SK-N-SH (cell line): ENCODE measurements at regions not wholly inside any gene's neighbourhood (a gene's known extent, or its start where the extent isn't known, plus 50 kb on each side); places are given as distances from the start of the nearest gene placed in this dataset.

Experiments
- CTCF ChIA-PET: fragments of 300-600, 350-600 bp; formaldehyde crosslinking; extraction: SDS; loops from one replicate; lab custom pipeline; 2021; lab: Yijun Ruan, JAX
- POLR2A ChIA-PET: fragments of 350-600 bp; sonication (Branson Sonifier 250); formaldehyde crosslinking; extraction: SDS; loops from one replicate; lab custom pipeline; 2020; ENCODE audit warnings: antibody characterized with exemption, inconsistent platforms; lab: Yijun Ruan, JAX
- DNase-seq: peaks from one replicate; pipeline ENCODE4 v3.0.0; 2012
- H2AFZ ChIP-seq: fragments of 200-600 bp; sonication (generic); 2 replicates; pipeline ENCODE4 v1.8.1; 2016; ENCODE audit warnings: antibody characterized with exemption, mild to moderate bottlenecking, low read depth
- H3F3A ChIP-seq: fragments of 200-600 bp; sonication (generic); replicated peaks from 2 replicates; pipeline ENCODE3; 2016; ENCODE audit warnings: antibody characterized with exemption, mild to moderate bottlenecking; ENCODE audit not compliant: insufficient read depth
- H3K27ac ChIP-seq, 2 experiments: fragments of 200-500 bp in 1 of 2; fragments of 200-600 bp in 1 of 2; sonication (Bioruptor generic) in 1 of 2; sonication (generic), shearing (Covaris generic) in 1 of 2; 2 replicates each; pipeline versions ENCODE4 v1.5.1 to v1.6.1; 2014 to 2016; ENCODE audit warnings: low read depth in 2 of 2, inconsistent platforms in 1 of 2, low read length in 1 of 2, mild to moderate bottlenecking in 1 of 2, mixed read lengths in 1 of 2
- H3K27me3 ChIP-seq: fragments of 200-600 bp; sonication (generic), shearing (Covaris generic); 2 replicates; pipeline ENCODE4 v1.6.1; 2016; ENCODE audit warnings: mixed run types; ENCODE audit not compliant: insufficient read depth
- H3K36me3 ChIP-seq, 2 experiments: fragments of 200-500 bp in 1 of 2; fragments of 200-600 bp in 1 of 2; sonication (Bioruptor generic) in 1 of 2; sonication (generic) in 1 of 2; replicated peaks in 1 of 2; 2 replicates each; pipeline versions ENCODE3 to v1.5.1; 2014 to 2016; ENCODE audit warnings: low read length in 1 of 2, mild to moderate bottlenecking in 1 of 2; ENCODE audit not compliant: insufficient read depth in 2 of 2, control insufficient read depth in 1 of 2
- H3K4me1 ChIP-seq, 2 experiments: fragments of 200-500 bp in 1 of 2; fragments of 200-600 bp in 1 of 2; sonication (Bioruptor generic) in 1 of 2; sonication (generic), shearing (Covaris generic) in 1 of 2; 2 replicates each; pipeline versions ENCODE4 v1.5.1 to v1.6.1; 2014 to 2016; ENCODE audit warnings: low read depth in 1 of 2, low read length in 1 of 2, mixed run types in 1 of 2; ENCODE audit not compliant: insufficient read depth in 2 of 2, control insufficient read depth in 1 of 2
- H3K4me2 ChIP-seq: fragments of 200-600 bp; sonication (generic), shearing (Covaris generic); 2 replicates; pipeline ENCODE4 v1.6.1; 2017; ENCODE audit warnings: mixed run types
- H3K4me3 ChIP-seq, 2 experiments: fragments of 200-500 bp in 1 of 2; fragments of 200-600 bp in 1 of 2; sonication (Bioruptor generic) in 1 of 2; sonication (generic), shearing (Covaris generic) in 1 of 2; 2 replicates each; pipeline versions ENCODE4 v1.5.1 to v1.8.1; 2014 to 2016; ENCODE audit warnings: low read depth in 2 of 2, inconsistent platforms in 1 of 2, low read length in 1 of 2, mild to moderate bottlenecking in 1 of 2, mixed read lengths in 1 of 2, moderate library complexity in 1 of 2
- H3K79me2 ChIP-seq: fragments of 200-600 bp; sonication (generic); 2 replicates; pipeline ENCODE4 v1.8.1; 2017; ENCODE audit warnings: mild to moderate bottlenecking; ENCODE audit not compliant: insufficient read depth
- H3K9ac ChIP-seq: fragments of 200-600 bp; sonication (generic); 2 replicates; pipeline ENCODE4 v1.6.1; 2017; ENCODE audit warnings: mixed run types
- H3K9me2 ChIP-seq: fragments of 200-600 bp; sonication (generic); 2 replicates; pipeline ENCODE4 v1.6.1; 2017; ENCODE audit warnings: mixed run types
- H3K9me3 ChIP-seq: fragments of 200-600 bp; sonication (generic); 2 replicates; pipeline ENCODE4 v1.6.1; 2017; ENCODE audit warnings: mixed run types, mild to moderate bottlenecking, moderate library complexity
- H4K20me1 ChIP-seq: fragments of 200-600 bp; sonication (generic); 2 replicates; pipeline ENCODE4 v1.6.1; 2017; ENCODE audit warnings: mild to moderate bottlenecking, mixed run types; ENCODE audit not compliant: insufficient read depth
- CHD2 ChIP-seq: fragments of 150-350 bp; IDR thresholded peaks from 2 replicates; pipeline ENCODE4 v1.6.1; 2018; ENCODE audit warnings: low read length; ENCODE audit not compliant: partially characterized antibody
- EZH2phosphoT487 ChIP-seq: fragments of 200-600 bp; sonication (generic); IDR thresholded peaks from 2 replicates; pipeline ENCODE4 v1.6.1; 2017; ENCODE audit warnings: low read depth, mixed run types, mild to moderate bottlenecking, antibody characterized with exemption, moderate library complexity, borderline replicate concordance
- GABPA ChIP-seq: IDR thresholded peaks from 2 replicates; pipeline ENCODE4 v1.4.0; 2012; ENCODE audit warnings: low read depth, mild to moderate bottlenecking
- NRF1 ChIP-seq: IDR thresholded peaks from 2 replicates; pipeline ENCODE4 v1.6.1; 2012; ENCODE audit warnings: low read depth, mild to moderate bottlenecking, low read length
- REST ChIP-seq: IDR thresholded peaks from 2 replicates; pipeline ENCODE4 v1.6.1; 2012; ENCODE audit warnings: mild to moderate bottlenecking, low read depth, low read length, moderate library complexity
- WGBS: methylation state at CpG from one replicate; pipeline ENCODE4 v1.1.6; 2017; ENCODE audit warnings: low lambda C conversion rate; 5-methylcytosine and 5-hydroxymethylcytosine counted together
- TF ChIP-seq, protein P1 (sequence below): fragments of 150-350 bp; IDR thresholded peaks from 2 replicates; pipeline ENCODE4 v1.6.1; 2017; ENCODE audit warnings: antibody characterized with exemption, low read length, low read depth, borderline replicate concordance
- TF ChIP-seq, protein P2 (sequence below): IDR thresholded peaks from 2 replicates; pipeline ENCODE4 v1.4.0; 2012; ENCODE audit warnings: low read depth, borderline replicate concordance

DNA sequence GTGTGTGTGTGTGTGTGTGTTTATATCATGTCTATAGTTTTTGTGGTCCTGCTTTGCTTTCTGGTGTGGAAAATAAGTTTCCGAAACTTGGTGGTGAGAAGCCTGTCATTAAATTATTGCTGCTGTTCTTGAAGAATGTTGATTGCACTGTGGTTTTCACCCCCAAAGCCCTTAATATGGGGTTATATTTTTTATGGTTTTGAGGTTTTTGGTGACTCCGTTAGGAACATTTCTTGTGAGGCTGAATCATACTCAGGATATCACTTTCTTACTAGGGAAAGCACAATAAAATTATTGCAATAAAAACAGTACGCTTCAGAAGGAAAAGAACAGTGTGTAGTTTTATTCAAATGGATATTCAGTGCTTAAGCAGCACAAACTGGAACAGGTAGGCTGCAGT, 539.1 kb upstream of the MAGEB18 start:
- 0 out of 2 replicates have a peak, but pooled peaks cover 4% of the 10 kb centered on the region for H4K20me1 ChIP-seq
- TF ChIP-seq, protein P1, sequence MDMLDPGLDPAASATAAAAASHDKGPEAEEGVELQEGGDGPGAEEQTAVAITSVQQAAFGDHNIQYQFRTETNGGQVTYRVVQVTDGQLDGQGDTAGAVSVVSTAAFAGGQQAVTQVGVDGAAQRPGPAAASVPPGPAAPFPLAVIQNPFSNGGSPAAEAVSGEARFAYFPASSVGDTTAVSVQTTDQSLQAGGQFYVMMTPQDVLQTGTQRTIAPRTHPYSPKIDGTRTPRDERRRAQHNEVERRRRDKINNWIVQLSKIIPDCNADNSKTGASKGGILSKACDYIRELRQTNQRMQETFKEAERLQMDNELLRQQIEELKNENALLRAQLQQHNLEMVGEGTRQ: no peak
- TF ChIP-seq, protein P2, sequence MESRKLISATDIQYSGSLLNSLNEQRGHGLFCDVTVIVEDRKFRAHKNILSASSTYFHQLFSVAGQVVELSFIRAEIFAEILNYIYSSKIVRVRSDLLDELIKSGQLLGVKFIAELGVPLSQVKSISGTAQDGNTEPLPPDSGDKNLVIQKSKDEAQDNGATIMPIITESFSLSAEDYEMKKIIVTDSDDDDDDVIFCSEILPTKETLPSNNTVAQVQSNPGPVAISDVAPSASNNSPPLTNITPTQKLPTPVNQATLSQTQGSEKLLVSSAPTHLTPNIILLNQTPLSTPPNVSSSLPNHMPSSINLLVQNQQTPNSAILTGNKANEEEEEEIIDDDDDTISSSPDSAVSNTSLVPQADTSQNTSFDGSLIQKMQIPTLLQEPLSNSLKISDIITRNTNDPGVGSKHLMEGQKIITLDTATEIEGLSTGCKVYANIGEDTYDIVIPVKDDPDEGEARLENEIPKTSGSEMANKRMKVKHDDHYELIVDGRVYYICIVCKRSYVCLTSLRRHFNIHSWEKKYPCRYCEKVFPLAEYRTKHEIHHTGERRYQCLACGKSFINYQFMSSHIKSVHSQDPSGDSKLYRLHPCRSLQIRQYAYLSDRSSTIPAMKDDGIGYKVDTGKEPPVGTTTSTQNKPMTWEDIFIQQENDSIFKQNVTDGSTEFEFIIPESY: no peak
- TF ChIP-seq CHD2 (no peak), EZH2phosphoT487 (no peak), GABPA (no peak), REST (no peak), NRF1 (no peak)
- H3K27ac ChIP-seq: no peak overlapping the region
- no peaks in the 10 kb centered on the region for H3K9me3 ChIP-seq
- H3K9me2 ChIP-seq: no peaks in the 10 kb centered on the region
- H2AFZ ChIP-seq: no peak overlapping the region
- no peak overlapping the region for H3K4me3 ChIP-seq
- no peak overlapping the region for H3K4me2 ChIP-seq
- H3K36me3 ChIP-seq: no peaks in the 10 kb centered on the region
- H3K9ac ChIP-seq: no peak overlapping the region
- 25% methylated on average over 3 of the region's 3 CpGs for WGBS
- ChIA-PET CTCF (no interaction called here), POLR2A (no interaction called here)
- no peak for DNase-seq
- H3F3A ChIP-seq: no peaks in the 10 kb centered on the region
- H3K4me1 ChIP-seq: no peaks in the 10 kb centered on the region
- no peaks in the 10 kb centered on the region for H3K79me2 ChIP-seq
- H3K27me3 ChIP-seq: no peaks in the 10 kb centered on the region

- H2AFZ ChIP-seq: no peak overlapping the region
These were observed 537.4 kb upstream of the MAGEB18 start for GRCh38 chrX:25600776-25601175.

More at GRCh38 chrX:25600776-25601175, 537.4 kb upstream of the MAGEB18 start:
- POLR2A ChIA-PET: no interaction called here
- no peaks in the 10 kb centered on the region for H3K9me2 ChIP-seq
- H3K4me3 ChIP-seq: no peak overlapping the region
- no peak for TF ChIP-seq EZH2phosphoT487
- TF ChIP-seq, protein P2: no peak
- TF ChIP-seq, all 33 proteins: peak for 0
- no peaks in the 10 kb centered on the region for H3K27me3 ChIP-seq
- 0% methylated on average over 1 of the region's 1 CpG for WGBS
- H3F3A ChIP-seq: no peaks in the 10 kb centered on the region
- no peak overlapping the region for H3K9ac ChIP-seq
- H3K36me3 ChIP-seq: no peaks in the 10 kb centered on the region
- no peaks in the 10 kb centered on the region for H3K4me1 ChIP-seq
- DNase-seq: no peak
- no peak overlapping the region for H3K27ac ChIP-seq
- H3K9me3 ChIP-seq: no peaks in the 10 kb centered on the region
- CTCF ChIA-PET: interaction anchor here (0.6 kb wide), 1 partner anchor 9 kb away, joined by 3 read pairs; no protein-coding TSS in a partner anchor
- H3K79me2 ChIP-seq: no peaks in the 10 kb centered on the region
- H4K20me1 ChIP-seq: 0 out of 2 replicates have a peak, but pooled peaks cover 4% of the 10 kb centered on the region
- H3K4me2 ChIP-seq: no peak overlapping the region
